ENCODE measurements at regions not wholly inside any gene's neighbourhood (a gene's known extent, or its start where the extent isn't known, plus 50 kb on each side); places are given as distances from the start of the nearest gene placed in this dataset.
A peak's percentile ranks its signal among the peaks of the same experiment; 100 is the strongest.

DNA sequence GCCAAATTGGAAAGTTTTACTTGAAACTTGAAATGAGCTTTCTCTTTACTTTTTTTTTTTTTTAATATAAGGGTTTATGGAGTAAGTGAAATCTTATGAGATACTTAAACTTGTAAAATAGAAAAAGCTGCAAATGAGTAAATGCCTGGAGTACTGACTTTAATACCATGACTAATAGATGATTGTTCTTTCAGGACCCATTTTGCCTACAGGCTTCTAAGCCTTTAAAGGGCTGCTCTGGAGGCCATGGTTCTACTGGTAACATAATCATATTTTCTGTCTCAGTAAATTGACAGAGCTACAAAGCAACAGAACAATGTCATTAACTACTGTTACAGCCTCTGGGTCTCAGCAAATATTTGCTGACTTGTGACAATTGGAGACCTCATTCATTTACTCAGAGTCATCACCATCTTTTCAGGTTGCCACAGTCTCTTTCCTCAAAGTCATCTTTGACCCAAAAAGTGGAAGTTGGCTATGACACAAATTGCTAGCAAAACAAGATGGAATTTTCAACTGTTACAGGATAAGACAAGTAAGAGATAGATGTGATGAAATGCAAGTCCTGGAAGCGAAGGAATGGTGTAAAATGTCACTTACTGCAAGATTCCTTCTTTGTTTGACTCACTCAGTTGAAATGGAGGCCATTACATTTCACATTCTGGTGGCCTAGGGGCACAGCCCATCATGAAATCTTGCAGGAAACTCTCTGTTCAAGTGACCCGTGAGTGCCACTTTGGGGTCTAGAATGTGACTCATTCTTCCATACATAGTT, 132.7 kb downstream of the BTC start:
- peak in 1 of 2 donors; percentile 64 for DNase-seq (ENCODE audit: low read depth in 1 of 2, low spot score in 1 of 2)
- H3K9me3 ChIP-seq (ENCODE audit: low read depth): no peaks in the 10 kb centered on the region
- H3K4me3 ChIP-seq: no peak overlapping the region
- no peaks in the 10 kb centered on the region for H3K27me3 ChIP-seq
- TF ChIP-seq, protein P1, sequence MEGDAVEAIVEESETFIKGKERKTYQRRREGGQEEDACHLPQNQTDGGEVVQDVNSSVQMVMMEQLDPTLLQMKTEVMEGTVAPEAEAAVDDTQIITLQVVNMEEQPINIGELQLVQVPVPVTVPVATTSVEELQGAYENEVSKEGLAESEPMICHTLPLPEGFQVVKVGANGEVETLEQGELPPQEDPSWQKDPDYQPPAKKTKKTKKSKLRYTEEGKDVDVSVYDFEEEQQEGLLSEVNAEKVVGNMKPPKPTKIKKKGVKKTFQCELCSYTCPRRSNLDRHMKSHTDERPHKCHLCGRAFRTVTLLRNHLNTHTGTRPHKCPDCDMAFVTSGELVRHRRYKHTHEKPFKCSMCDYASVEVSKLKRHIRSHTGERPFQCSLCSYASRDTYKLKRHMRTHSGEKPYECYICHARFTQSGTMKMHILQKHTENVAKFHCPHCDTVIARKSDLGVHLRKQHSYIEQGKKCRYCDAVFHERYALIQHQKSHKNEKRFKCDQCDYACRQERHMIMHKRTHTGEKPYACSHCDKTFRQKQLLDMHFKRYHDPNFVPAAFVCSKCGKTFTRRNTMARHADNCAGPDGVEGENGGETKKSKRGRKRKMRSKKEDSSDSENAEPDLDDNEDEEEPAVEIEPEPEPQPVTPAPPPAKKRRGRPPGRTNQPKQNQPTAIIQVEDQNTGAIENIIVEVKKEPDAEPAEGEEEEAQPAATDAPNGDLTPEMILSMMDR (IDR thresholded peaks at IDR 0.05; ENCODE audit: low read depth, low read length): no peak
- H3K36me3 ChIP-seq: no peaks in the 10 kb centered on the region
- no peak overlapping the region for H3K27ac ChIP-seq
- no peaks in the 10 kb centered on the region for H3K4me1 ChIP-seq (ENCODE audit: low read depth)

DNA sequence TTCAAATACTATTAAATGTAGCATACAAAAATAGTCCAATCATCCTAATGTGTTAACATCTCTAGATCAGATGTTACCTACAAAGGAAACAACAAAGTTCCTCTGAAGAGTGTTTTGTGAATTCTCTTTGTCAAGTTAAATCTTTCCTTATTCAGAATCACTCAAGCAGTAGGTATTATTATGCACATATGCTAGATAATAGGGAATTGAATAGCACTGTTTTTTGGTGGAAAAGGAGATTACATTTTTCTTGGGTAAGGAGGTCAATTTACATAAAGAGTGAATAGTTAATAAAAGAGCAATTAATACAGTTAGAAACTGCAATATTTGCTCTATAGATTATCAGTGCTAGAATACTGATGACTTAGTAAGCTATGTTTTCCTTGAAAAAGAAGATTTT, 130.7 kb downstream of the BTC start:
- Histone ChIP-seq H3K27ac (no peak overlapping the region), H3K4me3 (no peak overlapping the region), H3K27me3 (no peaks in the 10 kb centered on the region), H3K4me1 (ENCODE audit: low read depth) (no peaks in the 10 kb centered on the region), H3K36me3 (no peaks in the 10 kb centered on the region), H3K9me3 (ENCODE audit: low read depth) (no peaks in the 10 kb centered on the region)
- TF ChIP-seq, protein P1 (IDR thresholded peaks at IDR 0.05; ENCODE audit: low read depth, low read length): no peak
- no peak for DNase-seq (ENCODE audit: low read depth in 1 of 2, low spot score in 1 of 2)

DNA sequence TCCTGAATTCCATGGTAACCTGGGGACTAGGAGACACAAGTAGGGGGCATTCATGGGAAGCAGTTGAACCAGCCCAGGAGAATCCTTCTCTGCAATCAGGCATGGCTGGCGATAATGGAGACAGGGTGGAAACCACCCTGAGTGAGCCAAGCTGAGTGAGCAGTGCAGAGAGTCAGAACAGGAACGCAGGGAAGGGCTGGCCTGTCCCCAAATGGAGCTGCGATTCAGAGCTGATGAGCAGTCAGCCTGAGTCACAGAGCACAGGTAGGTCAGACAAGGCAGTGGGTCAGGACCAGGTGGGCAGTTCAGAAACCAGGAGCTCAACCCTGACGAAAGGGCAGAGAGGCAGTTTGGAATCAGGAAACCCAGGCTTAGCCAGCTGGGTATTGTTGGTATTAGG, 129.0 kb downstream of the BTC start:
- DNase-seq (ENCODE audit: low read depth in 1 of 2, low spot score in 1 of 2): no peak
- Histone ChIP-seq H3K4me1 (ENCODE audit: low read depth) (no peaks in the 10 kb centered on the region), H3K36me3 (no peaks in the 10 kb centered on the region), H3K4me3 (no peak overlapping the region), H3K9me3 (ENCODE audit: low read depth) (no peaks in the 10 kb centered on the region), H3K27me3 (no peaks in the 10 kb centered on the region), H3K27ac (no peak overlapping the region)
- TF ChIP-seq, protein P1 (IDR thresholded peaks at IDR 0.05; ENCODE audit: low read depth, low read length): no peak

DNA sequence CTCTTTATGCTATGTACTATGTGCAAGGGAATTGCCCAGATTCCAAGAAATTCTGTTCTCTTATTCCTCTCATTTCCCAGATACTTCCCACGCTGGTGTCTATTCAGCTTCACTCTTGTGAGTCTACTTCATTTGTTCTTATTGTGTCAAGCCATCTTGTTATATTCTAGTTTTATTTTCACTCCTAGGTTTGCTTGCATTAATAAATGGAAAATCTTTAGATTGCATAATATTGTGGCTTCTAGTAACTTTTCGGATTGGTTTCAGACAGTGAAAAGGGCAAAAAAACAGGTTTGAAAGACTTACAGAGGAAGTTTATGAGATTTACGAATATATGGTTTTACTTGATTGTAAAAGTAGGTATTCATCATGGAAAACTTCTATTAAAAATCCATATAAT, 128.4 kb downstream of the BTC start:
- Histone ChIP-seq H3K36me3 (no peaks in the 10 kb centered on the region), H3K4me3 (no peak overlapping the region), H3K27me3 (no peaks in the 10 kb centered on the region), H3K9me3 (ENCODE audit: low read depth) (no peaks in the 10 kb centered on the region), H3K27ac (no peak overlapping the region), H3K4me1 (ENCODE audit: low read depth) (no peaks in the 10 kb centered on the region)
- no peak for DNase-seq (ENCODE audit: low read depth in 1 of 2, low spot score in 1 of 2)
- TF ChIP-seq, protein P1 (IDR thresholded peaks at IDR 0.05; ENCODE audit: low read depth, low read length): no peak

DNA sequence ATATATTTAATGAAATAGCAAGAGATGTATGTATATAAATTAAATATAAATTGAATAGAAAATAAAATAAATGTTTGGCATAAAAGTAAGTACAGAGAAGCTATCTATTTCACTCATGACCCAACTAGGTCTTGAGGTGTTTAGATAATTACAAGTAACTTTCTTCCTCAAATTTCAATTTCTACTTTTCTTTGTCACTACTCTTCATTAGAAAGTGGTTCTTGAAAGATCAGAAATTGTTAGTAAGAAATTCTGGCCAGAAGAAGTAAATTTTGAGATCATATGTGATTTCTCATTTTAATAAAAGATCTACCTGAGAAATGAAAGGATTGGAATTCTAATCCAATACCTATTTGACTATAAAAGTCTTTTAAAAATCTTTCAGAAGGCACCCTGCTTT, 126.9 kb downstream of the BTC start:
- TF ChIP-seq, protein P1 (IDR thresholded peaks at IDR 0.05; ENCODE audit: low read depth, low read length): no peak
- no peaks in the 10 kb centered on the region for H3K9me3 ChIP-seq (ENCODE audit: low read depth)
- H3K27ac ChIP-seq: no peak overlapping the region
- H3K27me3 ChIP-seq: no peaks in the 10 kb centered on the region
- no peak for DNase-seq (ENCODE audit: low read depth in 1 of 2, low spot score in 1 of 2)
- H3K36me3 ChIP-seq: no peaks in the 10 kb centered on the region
- no peak overlapping the region for H3K4me3 ChIP-seq
- H3K4me1 ChIP-seq (ENCODE audit: low read depth): no peaks in the 10 kb centered on the region

Data from cardiac muscle cell (in vitro differentiated cells and primary cell).